Common myeloid progenitor, CD34-positive (primary cell): ENCODE measurements at regions not wholly inside any gene's neighbourhood (a gene's known extent, or its start where the extent isn't known, plus 50 kb on each side); places are given as distances from the start of the nearest gene placed in this dataset.

ENCODE experiments used
- CTCF ChIA-PET: fragments of 350-600 bp; sonication (Branson Sonifier 250); formaldehyde crosslinking; loops from one replicate; lab custom pipeline; 2021; ENCODE audit warnings: antibody characterized with exemption; lab: Charles Lee
- POLR2A ChIA-PET: fragments of 350-600 bp; sonication (Branson Sonifier 250); formaldehyde crosslinking; loops from one replicate; lab custom pipeline; 2021; ENCODE audit warnings: antibody characterized with exemption; lab: Charles Lee
- DNase-seq, 3 donors: peaks; one replicate each; pipeline versions ENCODE4 v3.0.0 to v3.0.0-alpha.2; 2013
- H3K27ac ChIP-seq, 2 experiments: 1 replicate in 1 of 2; 2 replicates in 1 of 2; pipeline ENCODE4 v1.7.0; 2013; ENCODE audit warnings: inconsistent platforms in 2 of 2, low read length in 2 of 2, mild to moderate bottlenecking in 2 of 2, low read depth in 1 of 2, moderate library complexity in 1 of 2; ENCODE audit not compliant: severe bottlenecking in 2 of 2, insufficient read depth in 1 of 2, poor library complexity in 1 of 2
- H3K27me3 ChIP-seq, 5 experiments: replicated peaks in 2 of 5; 1 replicate in 3 of 5; 2 replicates in 2 of 5; pipeline versions ENCODE4 v1.6.1 to v1.7.0; 2013; ENCODE audit warnings: low read length in 4 of 5, mild to moderate bottlenecking in 2 of 5, moderate library complexity in 2 of 5, inconsistent platforms in 1 of 5; ENCODE audit not compliant: insufficient read depth in 5 of 5, control insufficient read depth in 4 of 5
- H3K36me3 ChIP-seq, 4 experiments: 1 replicate in 2 of 4; 2 replicates in 2 of 4; pipeline versions ENCODE4 v1.6.1 to v1.7.0; 2013; ENCODE audit warnings: low read length in 3 of 4, control low read depth in 1 of 4, mild to moderate bottlenecking in 1 of 4; ENCODE audit not compliant: control insufficient read depth in 4 of 4, insufficient read depth in 4 of 4
- H3K4me1 ChIP-seq, 4 experiments: 1 replicate in 3 of 4; 2 replicates in 1 of 4; pipeline versions ENCODE4 v1.6.1 to v1.7.1; 2013; ENCODE audit warnings: low read length in 3 of 4, mild to moderate bottlenecking in 3 of 4, control low read depth in 1 of 4, inconsistent platforms in 1 of 4, moderate library complexity in 1 of 4; ENCODE audit not compliant: control insufficient read depth in 4 of 4, insufficient read depth in 4 of 4; ENCODE audit errors: control extremely low read depth in 1 of 4
- H3K4me3 ChIP-seq, 7 experiments: 1 replicate in 4 of 7; 2 replicates in 3 of 7; pipeline versions ENCODE4 v1.5.1 to v1.7.0; 2013; ENCODE audit warnings: mild to moderate bottlenecking in 7 of 7, low read length in 6 of 7, moderate library complexity in 6 of 7, inconsistent platforms in 2 of 7, low read depth in 2 of 7, control low read depth in 1 of 7; ENCODE audit not compliant: insufficient read depth in 4 of 7, control insufficient read depth in 1 of 7; ENCODE audit errors: extremely low read depth in 1 of 7
- H3K9me3 ChIP-seq, 5 experiments: 1 replicate in 4 of 5; 2 replicates in 1 of 5; pipeline versions ENCODE4 v1.6.1 to v1.7.1; 2013; ENCODE audit warnings: low read length in 4 of 5, mild to moderate bottlenecking in 2 of 5, inconsistent platforms in 1 of 5, low read depth in 1 of 5, moderate library complexity in 1 of 5; ENCODE audit not compliant: control insufficient read depth in 4 of 5, insufficient read depth in 2 of 5; ENCODE audit errors: control extremely low read depth in 1 of 5
- WGBS: methylation state at CpG from one replicate; pipeline ENCODE4 v1.1.5; 2013; ENCODE audit not compliant: insufficient coverage; 5-methylcytosine and 5-hydroxymethylcytosine counted together

GRCh38 chr1:221992427-221992826 is 250.5 kb upstream of the DUSP10 start:
- CTCF ChIA-PET = interaction anchor here (1.0 to 1.2 kb wide), 4 partner anchors 13 to 251 kb away, joined by 3 to 4 read pairs (median 4); partner anchors contain the start of gene DUSP10
- no CpG with 5 or more reads among the region's 2 CpGs for WGBS
- POLR2A ChIA-PET = no interaction called here
- no peak overlapping the region for H3K4me3 ChIP-seq
- peaks cover 0 to 18% (median 0%) of the 10 kb centered on the region in 4 experiments for H3K4me1 ChIP-seq
- H3K27me3 ChIP-seq = no peaks in the 10 kb centered on the region
- DNase-seq = no peak
- H3K27ac ChIP-seq = no peak overlapping the region
- no peaks in the 10 kb centered on the region for H3K9me3 ChIP-seq
- H3K36me3 ChIP-seq = no peaks in the 10 kb centered on the region

- Histone ChIP-seq H3K27me3 (no peaks in the 10 kb centered on the region), H3K9me3 (no peaks in the 10 kb centered on the region), H3K4me3 (no peak overlapping the region), H3K4me1 (peaks cover 0 to 18% (median 0%) of the 10 kb centered on the region in 4 experiments), H3K27ac (no peak overlapping the region), H3K36me3 (no peaks in the 10 kb centered on the region)
- CTCF ChIA-PET = interaction anchor here (1.0 kb wide), 1 partner anchor 17 kb away, joined by 3 read pairs; no protein-coding TSS in a partner anchor
- POLR2A ChIA-PET = no interaction called here
- WGBS = no CpG with 5 or more reads among the region's 1 CpG
- no peak for DNase-seq
Observed at GRCh38 chr1:221991221-221991620, 249.3 kb upstream of the DUSP10 start.

DNA sequence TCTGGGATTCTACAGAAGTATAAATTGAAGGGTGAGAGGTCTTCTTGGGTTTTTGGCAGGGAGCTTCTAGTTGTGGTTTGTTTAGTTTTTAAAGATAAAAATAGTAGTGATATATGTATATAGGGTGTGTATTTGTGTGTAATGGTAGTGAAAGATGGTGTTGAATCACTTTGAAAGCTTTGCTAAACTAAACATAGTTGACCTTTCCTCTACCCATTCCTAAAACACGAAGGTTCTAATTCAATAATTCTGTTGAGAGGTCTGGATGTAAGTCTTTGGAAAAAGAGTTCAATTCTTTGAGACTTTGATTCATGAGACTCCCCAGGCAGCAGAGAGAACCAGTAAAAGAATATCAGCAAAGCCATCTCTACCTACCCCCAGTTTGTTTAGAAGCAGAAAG is 247.9 kb upstream of the DUSP10 start:
- no peak overlapping the region for H3K4me3 ChIP-seq
- no peak overlapping the region for H3K27ac ChIP-seq
- ChIA-PET POLR2A (no interaction called here), CTCF (no interaction called here)
- H3K36me3 ChIP-seq = no peaks in the 10 kb centered on the region
- no peaks in the 10 kb centered on the region for H3K9me3 ChIP-seq
- no peak for DNase-seq
- peaks cover 0 to 18% (median 0%) of the 10 kb centered on the region in 4 experiments for H3K4me1 ChIP-seq
- no CpG with 5 or more reads among the region's 1 CpG for WGBS
- H3K27me3 ChIP-seq = no peaks in the 10 kb centered on the region

DNA sequence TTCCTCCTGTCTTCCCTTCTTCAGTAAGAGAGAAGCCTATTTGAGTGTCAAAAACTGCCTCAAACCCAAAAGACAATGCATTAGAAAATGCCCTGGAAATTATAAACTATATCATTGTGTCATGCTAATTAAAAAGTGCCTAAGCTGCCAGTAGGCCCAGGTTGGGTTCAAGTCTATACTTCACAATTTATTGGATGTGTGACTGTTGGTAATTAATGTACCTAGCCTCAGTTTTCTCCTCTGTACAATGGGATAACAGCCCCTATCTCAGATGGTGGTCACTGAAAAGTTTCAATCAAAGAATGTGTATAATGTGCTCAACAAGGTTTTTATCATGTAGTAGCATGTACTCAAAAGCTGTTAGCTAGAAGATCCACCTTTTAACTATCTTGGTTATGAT is 246.9 kb upstream of the DUSP10 start:
- Histone ChIP-seq H3K4me1 (peaks cover 0 to 15% (median 0%) of the 10 kb centered on the region in 4 experiments), H3K27ac (no peak overlapping the region), H3K36me3 (no peaks in the 10 kb centered on the region), H3K9me3 (no peaks in the 10 kb centered on the region), H3K4me3 (no peak overlapping the region), H3K27me3 (peaks cover 0 to 2% (median 0%) of the 10 kb centered on the region in 5 experiments)
- DNase-seq = no peak
- POLR2A ChIA-PET = no interaction called here
- CTCF ChIA-PET = no interaction called here

- ChIA-PET CTCF (interaction anchor here (0.6 to 0.8 kb wide), 2 partner anchors 26 to 237 kb away, joined by 3 read pairs; no protein-coding TSS in a partner anchor), POLR2A (no interaction called here)
- DNase-seq = peak in 1 of 3 donors; percentile 30
- H3K4me3 ChIP-seq = no peak overlapping the region
- peaks cover 0 to 13% (median 0%) of the 10 kb centered on the region in 4 experiments for H3K4me1 ChIP-seq
- H3K36me3 ChIP-seq = no peaks in the 10 kb centered on the region
- H3K27ac ChIP-seq = no peak overlapping the region
- peaks cover 0 to 2% (median 0%) of the 10 kb centered on the region in 5 experiments for H3K27me3 ChIP-seq
- 100% methylated on average over 3 of the region's 6 CpGs for WGBS
- no peaks in the 10 kb centered on the region for H3K9me3 ChIP-seq
Observed at GRCh38 chr1:221987860-221988520, 246.1 kb upstream of the DUSP10 start.

DNA sequence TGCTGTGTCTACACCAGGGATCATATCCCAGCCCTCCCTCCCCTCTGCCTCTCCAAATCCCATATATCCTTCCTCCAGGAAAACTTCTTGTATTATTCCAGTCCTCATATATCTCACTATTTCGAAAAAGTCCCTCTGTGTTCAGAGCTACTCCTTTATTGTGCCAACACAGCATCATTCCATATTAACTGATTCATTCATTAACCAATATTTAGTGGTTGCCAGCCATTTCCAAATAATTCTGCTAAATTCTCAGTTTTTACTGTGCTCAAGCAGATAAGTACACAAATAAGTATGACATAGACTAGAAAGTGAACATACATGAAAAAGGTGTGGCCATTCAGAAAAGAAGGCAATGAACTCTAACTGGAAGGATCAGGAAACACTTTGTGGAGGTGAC is 241.6 kb upstream of the DUSP10 start:
- ChIA-PET CTCF (interaction anchor here (1.0 to 1.6 kb wide), 3 partner anchors 11 to 440 kb away, joined by 3 to 5 read pairs (median 3); no protein-coding TSS in a partner anchor), POLR2A (no interaction called here)
- no peak for DNase-seq
- H3K4me1 ChIP-seq = no peaks in the 10 kb centered on the region
- no peaks in the 10 kb centered on the region for H3K9me3 ChIP-seq
- no peak overlapping the region for H3K4me3 ChIP-seq
- WGBS = 100% methylated on average over 1 of the region's 1 CpG
- H3K36me3 ChIP-seq = no peaks in the 10 kb centered on the region
- H3K27me3 ChIP-seq = peaks cover 0 to 3% (median 0%) of the 10 kb centered on the region in 5 experiments
- H3K27ac ChIP-seq = no peak overlapping the region

DNA sequence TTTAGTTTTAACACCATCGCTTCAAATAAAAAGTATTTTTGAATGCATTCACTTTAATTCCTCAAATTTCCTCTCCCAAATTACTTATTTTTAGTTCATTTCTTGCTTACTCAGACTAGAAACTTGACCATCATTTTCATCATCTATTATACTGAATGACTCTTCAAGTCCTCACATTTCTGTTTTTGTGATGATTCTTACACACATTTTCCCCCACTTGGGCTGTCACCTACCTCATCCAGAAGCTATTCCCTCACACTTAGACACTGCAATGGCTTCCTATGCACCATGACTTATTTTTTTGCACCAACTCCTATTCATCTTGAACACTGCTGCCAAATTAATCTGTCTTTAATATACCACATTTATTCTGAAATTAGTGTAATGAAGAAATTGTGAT is 239.6 kb upstream of the DUSP10 start:
- Histone ChIP-seq H3K27me3 (peaks cover 0 to 3% (median 0%) of the 10 kb centered on the region in 5 experiments), H3K27ac (no peak overlapping the region), H3K9me3 (no peaks in the 10 kb centered on the region), H3K4me3 (no peak overlapping the region), H3K4me1 (no peaks in the 10 kb centered on the region), H3K36me3 (no peaks in the 10 kb centered on the region)
- ChIA-PET CTCF (no interaction called here), POLR2A (no interaction called here)
- whole genome bisulfite sequencing = no CpG with 5 or more reads among the region's 1 CpG
- DNase-seq = no peak
